Calu3 (cell line): ENCODE measurements at regions not wholly inside any gene's neighbourhood (a gene's known extent, or its start where the extent isn't known, plus 50 kb on each side); places are given as distances from the start of the nearest gene placed in this dataset.

Experiments
- BruUV-seq: library from RNA; stranded (reverse); fragments of 400-500 nt; replicated peaks from 2 replicates; lab custom pipeline; 2021; lab: Mats Ljungman, UMichigan
- CTCF ChIA-PET: fragments of 300-600 bp; sonication (Branson Sonifier 250); formaldehyde crosslinking; loops from one replicate; lab custom pipeline; 2022; ENCODE audit warnings: antibody characterized with exemption; lab: Charles Lee
- DNase-seq: peaks from one replicate; pipeline ENCODE4 v3.0.0; 2022
- H3K27ac Mint-ChIP-seq: one replicate; pipeline ENCODE4 v1.8.0; 2022; ENCODE audit warnings: mixed read lengths; ENCODE audit not compliant: unreplicated experiment
- H3K27me3 Mint-ChIP-seq: one replicate; pipeline ENCODE4 v1.8.0; 2022; ENCODE audit warnings: mixed read lengths; ENCODE audit not compliant: unreplicated experiment
- H3K36me3 Mint-ChIP-seq: one replicate; pipeline ENCODE4 v1.8.0; 2022; ENCODE audit warnings: mild to moderate bottlenecking, moderate library complexity, mixed read lengths; ENCODE audit not compliant: insufficient read depth, unreplicated experiment
- H3K4me1 Mint-ChIP-seq: one replicate; pipeline ENCODE4 v1.8.0; 2022; ENCODE audit warnings: mild to moderate bottlenecking, low read depth, mixed read lengths; ENCODE audit not compliant: unreplicated experiment
- H3K4me3 Mint-ChIP-seq: one replicate; pipeline ENCODE4 v1.8.0; 2022; ENCODE audit warnings: mild to moderate bottlenecking, low read depth, moderate library complexity, mixed read lengths; ENCODE audit not compliant: unreplicated experiment
- H3K9me3 Mint-ChIP-seq: one replicate; pipeline ENCODE4 v1.8.0; 2022; ENCODE audit warnings: low read depth, mixed read lengths; ENCODE audit not compliant: unreplicated experiment
- intact Hi-C: fragments of 100-400 bp; cut with micrococcal nuclease; formaldehyde crosslinking; loops from one replicate; pipeline ENCODE4 v1.10.0; 2022; ENCODE audit not compliant: unreplicated experiment
- TF ChIP-seq, protein P1 (sequence below): fragments of 200-600 bp; IDR thresholded peaks from one replicate; pipeline ENCODE4 v1.8.0; 2022; ENCODE audit warnings: antibody characterized with exemption; ENCODE audit not compliant: unreplicated experiment

DNA sequence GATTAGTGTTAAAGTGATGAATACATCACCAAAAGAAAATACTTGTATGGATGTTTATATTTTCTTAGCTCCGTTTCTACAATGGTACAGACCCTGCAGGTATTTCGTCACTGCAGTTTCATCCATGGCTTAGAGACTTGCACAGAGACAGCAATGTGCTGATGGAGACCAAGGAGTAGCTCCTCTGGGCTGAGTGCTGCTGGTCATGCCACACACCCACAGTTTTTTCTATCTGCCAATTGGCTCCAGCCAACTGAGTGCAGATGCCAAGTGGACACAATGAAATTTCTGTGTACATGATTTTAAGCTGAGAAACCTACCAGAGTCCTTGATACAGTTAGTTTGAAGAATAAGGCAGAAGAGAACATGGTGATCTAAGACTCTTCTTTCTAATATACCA, 145.9 kb upstream of the ADCY2 start:
- no TSS peak for BruUV-seq
- no peaks in the 10 kb centered on the region for H3K27me3 Mint-ChIP-seq
- no peaks in the 10 kb centered on the region for H3K9me3 Mint-ChIP-seq
- CTCF ChIA-PET = no interaction called here
- DNase-seq = no peak
- intact Hi-C loops = no loop called here
- H3K27ac Mint-ChIP-seq = no peak overlapping the region
- no peaks in the 10 kb centered on the region for H3K4me1 Mint-ChIP-seq
- H3K4me3 Mint-ChIP-seq = no peak overlapping the region
- TF ChIP-seq, protein P1, sequence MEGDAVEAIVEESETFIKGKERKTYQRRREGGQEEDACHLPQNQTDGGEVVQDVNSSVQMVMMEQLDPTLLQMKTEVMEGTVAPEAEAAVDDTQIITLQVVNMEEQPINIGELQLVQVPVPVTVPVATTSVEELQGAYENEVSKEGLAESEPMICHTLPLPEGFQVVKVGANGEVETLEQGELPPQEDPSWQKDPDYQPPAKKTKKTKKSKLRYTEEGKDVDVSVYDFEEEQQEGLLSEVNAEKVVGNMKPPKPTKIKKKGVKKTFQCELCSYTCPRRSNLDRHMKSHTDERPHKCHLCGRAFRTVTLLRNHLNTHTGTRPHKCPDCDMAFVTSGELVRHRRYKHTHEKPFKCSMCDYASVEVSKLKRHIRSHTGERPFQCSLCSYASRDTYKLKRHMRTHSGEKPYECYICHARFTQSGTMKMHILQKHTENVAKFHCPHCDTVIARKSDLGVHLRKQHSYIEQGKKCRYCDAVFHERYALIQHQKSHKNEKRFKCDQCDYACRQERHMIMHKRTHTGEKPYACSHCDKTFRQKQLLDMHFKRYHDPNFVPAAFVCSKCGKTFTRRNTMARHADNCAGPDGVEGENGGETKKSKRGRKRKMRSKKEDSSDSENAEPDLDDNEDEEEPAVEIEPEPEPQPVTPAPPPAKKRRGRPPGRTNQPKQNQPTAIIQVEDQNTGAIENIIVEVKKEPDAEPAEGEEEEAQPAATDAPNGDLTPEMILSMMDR = no peak
- no peaks in the 10 kb centered on the region for H3K36me3 Mint-ChIP-seq

DNA sequence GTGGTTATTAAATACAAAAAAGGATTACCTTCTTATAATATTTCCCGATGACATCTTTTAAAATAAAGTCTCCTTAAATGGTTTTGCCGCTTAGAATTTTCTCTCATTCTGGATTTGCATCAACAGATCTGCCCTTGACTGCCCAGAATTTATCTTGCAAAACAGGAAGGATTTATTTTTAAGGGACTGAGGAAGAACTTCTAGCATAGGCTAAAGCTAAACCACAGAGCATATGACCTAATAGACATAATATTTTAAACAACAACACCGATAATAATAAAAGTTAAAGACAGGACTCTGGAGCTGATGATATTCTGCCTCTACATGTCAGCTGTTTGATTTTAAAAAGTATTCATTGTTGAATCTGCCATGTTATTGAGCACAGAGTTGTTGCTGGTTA, 145.3 kb upstream of the ADCY2 start:
- TF ChIP-seq, protein P1 = no peak
- H3K4me3 Mint-ChIP-seq = no peak overlapping the region
- peaks cover under 1% of the 10 kb centered on the region for H3K9me3 Mint-ChIP-seq
- no peaks in the 10 kb centered on the region for H3K27me3 Mint-ChIP-seq
- intact Hi-C loops = no loop called here
- no peak overlapping the region for H3K27ac Mint-ChIP-seq
- H3K4me1 Mint-ChIP-seq = no peaks in the 10 kb centered on the region
- H3K36me3 Mint-ChIP-seq = no peaks in the 10 kb centered on the region
- DNase-seq = no peak
- CTCF ChIA-PET = no interaction called here
- BruUV-seq = no TSS peak

DNA sequence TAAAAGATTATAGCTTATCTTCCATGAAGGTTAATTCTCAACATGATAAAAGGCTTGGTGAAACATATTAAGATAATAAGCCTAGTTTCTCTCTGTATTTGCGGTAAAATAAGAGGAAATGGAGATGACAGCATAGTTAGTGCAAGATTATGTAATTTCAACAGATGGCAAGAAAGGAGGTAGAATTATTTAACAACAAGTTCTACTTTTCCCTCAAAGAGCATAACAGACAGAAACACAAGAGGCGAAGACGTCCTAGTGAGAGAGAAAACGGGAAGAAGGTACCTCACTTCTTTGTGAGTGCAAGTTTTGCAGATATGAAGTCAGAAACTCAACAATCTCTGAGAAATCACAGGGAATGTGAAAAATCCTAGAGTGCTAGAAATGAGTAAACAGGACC, 144.8 kb upstream of the ADCY2 start:
- no TSS peak for BruUV-seq
- intact Hi-C loops = no loop called here
- Mint-ChIP-seq H3K27me3 (no peaks in the 10 kb centered on the region), H3K9me3 (peaks cover 2% of the 10 kb centered on the region), H3K4me3 (no peak overlapping the region), H3K36me3 (no peaks in the 10 kb centered on the region), H3K27ac (no peak overlapping the region), H3K4me1 (no peaks in the 10 kb centered on the region)
- no peak for DNase-seq
- TF ChIP-seq, protein P1 = no peak
- CTCF ChIA-PET = no interaction called here

DNA sequence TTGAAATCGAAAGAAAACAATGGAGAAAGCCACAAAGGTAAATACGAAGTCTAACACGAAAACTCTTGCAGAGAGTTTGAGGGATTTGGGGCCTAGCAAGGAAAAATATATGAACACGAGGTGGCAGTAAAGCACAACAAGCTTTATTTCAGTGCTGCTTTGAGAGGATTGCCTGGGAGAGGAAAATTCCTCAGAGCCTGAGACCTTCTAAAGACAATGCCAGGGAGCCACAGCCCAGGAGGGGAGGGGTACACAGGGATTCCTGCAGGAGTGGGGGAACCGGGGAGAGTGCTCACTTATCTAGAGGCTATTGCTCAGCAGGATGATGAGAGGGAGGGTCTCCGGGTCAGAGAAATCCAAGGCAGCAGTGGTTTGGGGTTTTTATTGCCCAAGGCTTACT, 134.9 kb upstream of the ADCY2 start:
- DNase-seq = peak; percentile 10
- TF ChIP-seq, protein P1 = peak; percentile 25
- H3K36me3 Mint-ChIP-seq = no peaks in the 10 kb centered on the region
- peaks cover 5% of the 10 kb centered on the region for H3K9me3 Mint-ChIP-seq
- intact Hi-C loops = loop anchor here (1.0 to 5.0 kb wide), 4 partner anchors 131 to 596 kb away; no protein-coding TSS in a partner anchor
- no TSS peak for BruUV-seq
- H3K4me3 Mint-ChIP-seq = no peak overlapping the region
- H3K4me1 Mint-ChIP-seq = no peaks in the 10 kb centered on the region
- no peaks in the 10 kb centered on the region for H3K27me3 Mint-ChIP-seq
- no peak overlapping the region for H3K27ac Mint-ChIP-seq
- CTCF ChIA-PET = no interaction called here
